ENCODE measurements at regions not wholly inside any gene's neighbourhood (a gene's known extent, or its start where the extent isn't known, plus 50 kb on each side); places are given as distances from the start of the nearest gene placed in this dataset.
A peak's percentile ranks its signal among the peaks of the same experiment; 100 is the strongest.

- no peak for DNase-seq (ENCODE audit: low read depth)
- Histone ChIP-seq H3K4me3 (ENCODE audit: insufficient read depth, low read depth, low read length) (no peak overlapping the region), H3K4me1 (ENCODE audit: insufficient read depth, low read length) (peaks cover 14% of the 10 kb centered on the region), H4K20me1 (ENCODE audit: insufficient read depth, low read length) (no peaks in the 10 kb centered on the region), H3K9ac (ENCODE audit: low read length) (no peak overlapping the region), H3K27ac (ENCODE audit: low read depth, low read length) (no peak overlapping the region), H3K27me3 (ENCODE audit: insufficient read depth, low read length) (no peaks in the 10 kb centered on the region), H2AFZ (ENCODE audit: low read depth, low read length) (no peak overlapping the region), H3K36me3 (ENCODE audit: insufficient read depth, low read length) (no peaks in the 10 kb centered on the region), H3K4me2 (ENCODE audit: low read length) (no peak overlapping the region), H3K79me2 (ENCODE audit: insufficient read depth, low read length) (no peaks in the 10 kb centered on the region), H3K9me3 (ENCODE audit: insufficient read depth, low read depth, low read length) (no peaks in the 10 kb centered on the region)
- FAIRE-seq = no peak
- Mint-ChIP-seq H3K27ac (ENCODE audit: unreplicated experiment) (peak overlapping the region; percentile 37), H3K4me1 (ENCODE audit: low read depth, unreplicated experiment) (peaks cover 3% of the 10 kb centered on the region), H3K9me3 (ENCODE audit: unreplicated experiment) (no peaks in the 10 kb centered on the region), H3K27me3 (ENCODE audit: low read depth, unreplicated experiment) (no peaks in the 10 kb centered on the region), H3K36me3 (ENCODE audit: low read depth, unreplicated experiment) (no peaks in the 10 kb centered on the region), H3K4me3 (ENCODE audit: unreplicated experiment) (no peak overlapping the region)
- TF ChIP-seq CTCF (IDR thresholded peaks at IDR 0.05; ENCODE audit: insufficient read depth, low read depth, low read length) = no peak
- TF ChIP-seq EZH2 (IDR thresholded peaks at IDR 0.05; ENCODE audit: insufficient read depth, low read length) = no peak
These were observed 294.3 kb upstream of the TENM3 start for GRCh38 chr4:181948839-181949382.

GRCh38 chr4:181949704-181950312 is 293.4 kb upstream of the TENM3 start:
- H3K4me1 Mint-ChIP-seq (ENCODE audit: low read depth, unreplicated experiment) = peaks cover 3% of the 10 kb centered on the region
- DNase-seq (ENCODE audit: low read depth) = no peak
- no peak overlapping the region for H3K27ac Mint-ChIP-seq (ENCODE audit: unreplicated experiment)
- Histone ChIP-seq H3K27ac (ENCODE audit: low read depth, low read length) (no peak overlapping the region), H3K36me3 (ENCODE audit: insufficient read depth, low read length) (no peaks in the 10 kb centered on the region), H3K9me3 (ENCODE audit: insufficient read depth, low read depth, low read length) (no peaks in the 10 kb centered on the region), H3K4me3 (ENCODE audit: insufficient read depth, low read depth, low read length) (no peak overlapping the region), H3K4me2 (ENCODE audit: low read length) (no peak overlapping the region), H3K9ac (ENCODE audit: low read length) (no peak overlapping the region), H3K27me3 (ENCODE audit: insufficient read depth, low read length) (no peaks in the 10 kb centered on the region), H3K4me1 (ENCODE audit: insufficient read depth, low read length) (peaks cover 14% of the 10 kb centered on the region), H4K20me1 (ENCODE audit: insufficient read depth, low read length) (no peaks in the 10 kb centered on the region), H2AFZ (ENCODE audit: low read depth, low read length) (no peak overlapping the region), H3K79me2 (ENCODE audit: insufficient read depth, low read length) (no peaks in the 10 kb centered on the region)
- H3K4me3 Mint-ChIP-seq (ENCODE audit: unreplicated experiment) = no peak overlapping the region
- no peak for FAIRE-seq
- no peaks in the 10 kb centered on the region for H3K36me3 Mint-ChIP-seq (ENCODE audit: low read depth, unreplicated experiment)
- H3K27me3 Mint-ChIP-seq (ENCODE audit: low read depth, unreplicated experiment) = no peaks in the 10 kb centered on the region
- no peaks in the 10 kb centered on the region for H3K9me3 Mint-ChIP-seq (ENCODE audit: unreplicated experiment)
- TF ChIP-seq CTCF (IDR thresholded peaks at IDR 0.05; ENCODE audit: insufficient read depth, low read depth, low read length) = no peak
- no peak for TF ChIP-seq EZH2 (IDR thresholded peaks at IDR 0.05; ENCODE audit: insufficient read depth, low read length)
